ENCODE measurements at regions not wholly inside any gene's neighbourhood (a gene's known extent, or its start where the extent isn't known, plus 50 kb on each side); places are given as distances from the start of the nearest gene placed in this dataset.

GRCh38 chr9:80934095-80934494 is 755.3 kb downstream of the TLE1 start:
- TF ChIP-seq CTCF (IDR thresholded peaks at IDR 0.05): no peak
- no peak for TF ChIP-seq POLR2AphosphoS5 (IDR thresholded peaks at IDR 0.05)
- no peak for TF ChIP-seq EP300 (IDR thresholded peaks at IDR 0.05)
- no peak for TF ChIP-seq POLR2A (IDR thresholded peaks at IDR 0.05)
